ENCODE measurements at regions not wholly inside any gene's neighbourhood (a gene's known extent, or its start where the extent isn't known, plus 50 kb on each side); places are given as distances from the start of the nearest gene placed in this dataset.

DNA sequence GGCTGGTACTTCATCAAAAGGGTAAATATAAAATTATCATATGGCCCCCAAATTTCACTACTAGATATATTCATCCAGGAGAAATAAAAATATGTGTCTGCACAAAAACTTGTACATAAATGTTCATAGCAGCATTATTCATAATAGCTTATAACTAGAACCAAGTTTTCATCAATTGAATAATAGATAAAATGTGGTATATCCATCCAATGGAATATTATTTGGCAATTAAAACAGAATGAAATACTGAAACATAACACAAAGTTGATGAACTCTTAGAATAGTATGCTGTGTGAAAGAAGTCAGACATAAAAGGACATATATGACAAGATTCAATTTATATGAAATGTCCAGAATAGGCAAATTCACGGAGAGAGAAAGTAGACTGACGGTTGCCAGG is 389.3 kb upstream of the ADAMTS9 start:
- no peaks in the 10 kb centered on the region for H3K4me1 ChIP-seq (ENCODE audit: insufficient read depth, low read length)
- H3K36me3 ChIP-seq (ENCODE audit: insufficient read depth, low read length), result no peaks in the 10 kb centered on the region
- no peak overlapping the region for H3K27ac ChIP-seq (ENCODE audit: low read depth, low read length)
- no peaks in the 10 kb centered on the region for H3K9me3 ChIP-seq (ENCODE audit: low read length)
- no peak overlapping the region for H3K9ac ChIP-seq (ENCODE audit: low read length)
- no peaks in the 10 kb centered on the region for H3K27me3 ChIP-seq (ENCODE audit: control insufficient read depth in 1 of 2, insufficient read depth in 2 of 2, low read length in 2 of 2)
- no peak overlapping the region for H3K4me3 ChIP-seq (ENCODE audit: low read depth in 1 of 2, low read length in 2 of 2)

DNA sequence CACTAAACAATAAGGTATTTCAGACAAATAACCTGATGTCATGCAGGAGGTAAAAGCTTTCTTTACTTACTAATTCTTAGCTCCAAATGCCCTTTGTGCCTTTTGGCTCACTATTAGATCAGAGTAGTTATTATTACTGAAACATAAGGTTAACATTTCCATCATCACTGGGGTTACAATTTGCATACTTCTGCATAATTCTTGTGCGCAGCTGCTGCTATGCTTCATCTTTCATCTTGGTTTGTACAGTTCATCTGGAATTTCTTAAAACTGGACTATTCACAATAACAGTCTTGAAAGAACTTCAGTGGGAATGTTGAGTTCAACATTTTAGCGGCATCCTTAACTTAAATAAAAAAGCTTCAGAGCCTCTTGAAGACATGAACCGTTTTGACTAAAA is 383.2 kb upstream of the ADAMTS9 start:
- Histone ChIP-seq H3K9me3 (ENCODE audit: low read length) (no peaks in the 10 kb centered on the region), H3K4me3 (ENCODE audit: low read depth in 1 of 2, low read length in 2 of 2) (no peak overlapping the region), H3K9ac (ENCODE audit: low read length) (no peak overlapping the region), H3K4me1 (ENCODE audit: insufficient read depth, low read length) (no peaks in the 10 kb centered on the region), H3K36me3 (ENCODE audit: insufficient read depth, low read length) (no peaks in the 10 kb centered on the region), H3K27me3 (ENCODE audit: control insufficient read depth in 1 of 2, insufficient read depth in 2 of 2, low read length in 2 of 2) (no peaks in the 10 kb centered on the region), H3K27ac (ENCODE audit: low read depth, low read length) (no peak overlapping the region)

DNA sequence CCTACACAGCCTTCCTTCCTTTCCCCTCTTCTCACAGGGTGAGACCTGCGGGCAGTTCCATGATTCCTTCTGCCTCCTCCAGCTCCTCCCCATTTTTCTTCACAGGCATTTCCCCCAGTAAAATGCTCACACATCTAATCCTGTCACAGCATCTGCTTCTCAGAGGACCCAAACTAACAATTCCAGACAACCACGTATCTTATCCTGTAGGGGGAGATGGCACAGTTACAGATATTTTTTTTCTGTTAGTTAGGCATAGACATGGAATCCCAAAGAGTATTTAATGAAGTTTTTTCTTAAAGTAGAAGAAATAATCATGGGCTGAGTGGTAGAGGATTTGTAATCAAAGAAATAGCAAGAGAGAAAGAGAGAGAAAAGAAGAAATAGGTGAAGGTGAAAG is 373.1 kb upstream of the ADAMTS9 start:
- Histone ChIP-seq H3K27me3 (ENCODE audit: control insufficient read depth in 1 of 2, insufficient read depth in 2 of 2, low read length in 2 of 2) (no peaks in the 10 kb centered on the region), H3K4me3 (ENCODE audit: low read depth in 1 of 2, low read length in 2 of 2) (no peak overlapping the region), H3K36me3 (ENCODE audit: insufficient read depth, low read length) (no peaks in the 10 kb centered on the region), H3K9me3 (ENCODE audit: low read length) (no peaks in the 10 kb centered on the region), H3K9ac (ENCODE audit: low read length) (no peak overlapping the region), H3K4me1 (ENCODE audit: insufficient read depth, low read length) (no peaks in the 10 kb centered on the region), H3K27ac (ENCODE audit: low read depth, low read length) (no peak overlapping the region)

DNA sequence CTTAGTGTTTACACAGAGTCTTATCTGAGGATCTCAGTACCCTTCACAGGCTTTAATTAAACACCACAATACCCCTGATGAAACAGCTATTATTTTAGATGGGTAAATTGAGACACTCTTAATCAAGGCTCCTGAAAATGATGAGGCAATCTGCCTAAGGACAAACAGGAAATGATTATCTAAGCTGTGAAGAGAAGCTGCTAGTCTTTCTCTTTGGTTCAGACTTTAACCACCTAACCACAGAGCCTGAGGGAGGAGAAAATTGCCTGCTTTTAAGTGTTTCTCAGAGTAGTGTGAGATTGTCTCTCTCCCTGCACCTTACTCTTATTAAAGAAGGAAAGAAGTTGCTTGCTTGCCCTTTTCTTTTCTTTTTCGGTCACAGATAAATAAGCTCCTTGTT is 364.3 kb upstream of the ADAMTS9 start:
- no peaks in the 10 kb centered on the region for H3K27me3 ChIP-seq (ENCODE audit: control insufficient read depth in 1 of 2, insufficient read depth in 2 of 2, low read length in 2 of 2)
- H3K9ac ChIP-seq (ENCODE audit: low read length), result no peak overlapping the region
- no peaks in the 10 kb centered on the region for H3K9me3 ChIP-seq (ENCODE audit: low read length)
- H3K27ac ChIP-seq (ENCODE audit: low read depth, low read length), result no peak overlapping the region
- no peaks in the 10 kb centered on the region for H3K36me3 ChIP-seq (ENCODE audit: insufficient read depth, low read length)
- no peaks in the 10 kb centered on the region for H3K4me1 ChIP-seq (ENCODE audit: insufficient read depth, low read length)
- no peak overlapping the region for H3K4me3 ChIP-seq (ENCODE audit: low read depth in 1 of 2, low read length in 2 of 2)

DNA sequence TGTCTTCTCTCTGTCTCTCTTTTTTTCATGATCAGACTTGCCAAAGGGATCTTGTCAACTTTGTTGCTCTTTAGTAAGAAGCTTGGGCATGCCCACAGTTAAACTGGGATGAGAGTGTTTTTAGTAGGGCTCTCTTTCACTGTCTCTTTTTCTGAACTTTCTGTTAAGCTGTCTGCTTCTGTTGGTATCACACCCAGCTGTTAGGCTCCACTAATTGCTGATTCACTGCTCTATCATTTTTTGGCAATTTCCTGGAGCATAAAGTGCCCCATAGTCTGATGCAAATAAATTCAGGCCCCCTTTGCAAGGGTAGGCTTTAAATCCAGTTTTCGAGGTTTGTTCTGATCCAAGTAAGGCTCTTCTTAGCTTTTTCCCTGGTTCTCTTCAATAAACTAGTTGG is 360.4 kb upstream of the ADAMTS9 start:
- Histone ChIP-seq H3K36me3 (ENCODE audit: insufficient read depth, low read length) (no peaks in the 10 kb centered on the region), H3K4me3 (ENCODE audit: low read depth in 1 of 2, low read length in 2 of 2) (no peak overlapping the region), H3K27ac (ENCODE audit: low read depth, low read length) (no peak overlapping the region), H3K4me1 (ENCODE audit: insufficient read depth, low read length) (no peaks in the 10 kb centered on the region), H3K9ac (ENCODE audit: low read length) (no peak overlapping the region), H3K27me3 (ENCODE audit: control insufficient read depth in 1 of 2, insufficient read depth in 2 of 2, low read length in 2 of 2) (no peaks in the 10 kb centered on the region), H3K9me3 (ENCODE audit: low read length) (no peaks in the 10 kb centered on the region)

DNA sequence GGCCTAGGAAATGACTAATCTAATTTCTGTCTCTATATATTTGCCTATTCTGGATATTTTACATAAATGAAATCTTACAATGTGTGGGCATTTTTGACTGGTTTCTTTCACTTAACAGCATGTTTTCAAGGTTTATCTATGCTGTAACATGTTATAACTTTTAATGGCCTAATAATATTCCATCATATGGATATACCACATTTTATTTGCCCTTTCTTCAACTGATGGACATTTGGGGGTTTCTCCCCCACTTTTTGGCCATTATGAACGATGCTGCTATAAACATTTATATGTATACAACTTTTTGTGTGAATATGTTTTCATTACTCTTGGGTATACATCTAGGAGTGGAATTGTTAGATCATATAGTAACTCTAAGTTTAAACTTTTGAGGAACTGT is 357.3 kb upstream of the ADAMTS9 start:
- Histone ChIP-seq H3K27me3 (ENCODE audit: control insufficient read depth in 1 of 2, insufficient read depth in 2 of 2, low read length in 2 of 2) (no peaks in the 10 kb centered on the region), H3K36me3 (ENCODE audit: insufficient read depth, low read length) (no peaks in the 10 kb centered on the region), H3K9me3 (ENCODE audit: low read length) (no peaks in the 10 kb centered on the region), H3K27ac (ENCODE audit: low read depth, low read length) (no peak overlapping the region), H3K4me3 (ENCODE audit: low read depth in 1 of 2, low read length in 2 of 2) (no peak overlapping the region), H3K9ac (ENCODE audit: low read length) (no peak overlapping the region), H3K4me1 (ENCODE audit: insufficient read depth, low read length) (no peaks in the 10 kb centered on the region)

DNA sequence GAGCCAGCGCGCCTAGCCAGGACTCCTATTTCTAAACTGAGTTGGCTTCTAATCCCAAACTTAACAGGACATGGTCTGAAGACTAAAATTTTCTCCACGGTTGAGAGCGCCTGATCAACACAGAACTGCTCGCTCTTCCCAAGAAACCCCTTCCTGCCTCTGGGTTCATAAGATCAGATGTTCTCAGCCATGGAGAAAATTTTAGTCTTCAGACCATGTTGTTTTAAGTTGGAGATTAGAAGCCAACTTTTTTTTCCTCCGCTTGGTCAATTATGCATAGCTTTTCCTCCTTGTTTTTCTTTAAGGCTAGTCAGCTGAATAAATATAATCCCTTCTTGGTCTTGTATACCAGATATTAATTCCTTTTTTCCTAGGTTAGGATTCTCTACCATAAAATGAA is 356.6 kb upstream of the ADAMTS9 start:
- Histone ChIP-seq H3K36me3 (ENCODE audit: insufficient read depth, low read length) (no peaks in the 10 kb centered on the region), H3K27ac (ENCODE audit: low read depth, low read length) (no peak overlapping the region), H3K4me1 (ENCODE audit: insufficient read depth, low read length) (no peaks in the 10 kb centered on the region), H3K4me3 (ENCODE audit: low read depth in 1 of 2, low read length in 2 of 2) (no peak overlapping the region), H3K9me3 (ENCODE audit: low read length) (no peaks in the 10 kb centered on the region), H3K9ac (ENCODE audit: low read length) (no peak overlapping the region), H3K27me3 (ENCODE audit: control insufficient read depth in 1 of 2, insufficient read depth in 2 of 2, low read length in 2 of 2) (no peaks in the 10 kb centered on the region)

DNA sequence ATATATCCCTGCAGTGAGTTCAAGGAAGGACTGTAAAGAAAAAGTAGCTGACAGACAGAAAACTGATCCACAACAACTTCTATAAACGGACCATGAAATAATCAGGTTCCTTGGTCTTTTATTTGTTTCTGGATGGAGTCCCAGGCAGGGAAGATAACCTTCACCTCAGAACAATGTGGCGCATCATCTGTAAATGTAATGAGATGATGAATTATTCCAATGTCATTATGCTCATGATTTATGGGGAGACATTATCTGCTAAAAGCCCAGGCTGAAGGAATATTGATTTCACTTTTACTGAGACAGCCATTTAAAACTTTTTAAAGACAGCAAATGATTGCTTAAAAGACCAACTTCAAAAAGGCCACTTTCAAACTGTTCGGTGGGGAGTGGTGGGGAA is 354.9 kb upstream of the ADAMTS9 start:
- H3K4me3 ChIP-seq (ENCODE audit: low read depth in 1 of 2, low read length in 2 of 2), result no peak overlapping the region

DNA sequence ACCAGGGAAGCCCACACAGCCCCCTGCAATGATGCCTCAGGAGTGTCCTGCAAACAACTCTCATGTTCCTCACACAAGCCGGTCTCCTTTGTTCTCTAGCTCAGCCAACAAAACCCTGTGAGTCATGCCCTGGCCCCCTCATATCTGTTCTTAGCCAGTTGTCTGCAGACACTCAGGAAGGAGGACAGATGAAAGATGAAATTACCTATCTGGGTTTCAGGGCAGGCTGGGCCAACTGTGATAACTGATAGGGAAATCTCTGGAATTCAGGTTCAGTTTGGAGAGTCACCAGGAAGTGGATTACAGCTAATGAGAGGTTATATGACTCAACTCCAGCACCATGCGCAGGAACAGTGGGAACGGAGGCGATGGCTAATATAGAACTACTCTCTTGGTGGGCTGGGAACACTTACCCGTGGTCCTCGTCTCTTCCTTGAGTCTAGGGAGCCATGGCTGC is 352.0 kb upstream of the ADAMTS9 start:
- H3K9ac ChIP-seq (ENCODE audit: low read length), result no peak overlapping the region
- no peak overlapping the region for H3K27ac ChIP-seq (ENCODE audit: low read depth, low read length)
- no peaks in the 10 kb centered on the region for H3K9me3 ChIP-seq (ENCODE audit: low read length)
- H3K36me3 ChIP-seq (ENCODE audit: insufficient read depth, low read length), result no peaks in the 10 kb centered on the region
- no peak overlapping the region for H3K4me3 ChIP-seq (ENCODE audit: low read depth in 1 of 2, low read length in 2 of 2)
- no peaks in the 10 kb centered on the region for H3K4me1 ChIP-seq (ENCODE audit: insufficient read depth, low read length)
- H3K27me3 ChIP-seq (ENCODE audit: control insufficient read depth in 1 of 2, insufficient read depth in 2 of 2, low read length in 2 of 2), result no peaks in the 10 kb centered on the region

More for the DNA sequence above, 354.9 kb upstream of the ADAMTS9 start:
- H3K36me3 ChIP-seq (ENCODE audit: insufficient read depth, low read length), result no peaks in the 10 kb centered on the region
- H3K9ac ChIP-seq (ENCODE audit: low read length), result no peak overlapping the region
- H3K9me3 ChIP-seq (ENCODE audit: low read length), result no peaks in the 10 kb centered on the region
- no peaks in the 10 kb centered on the region for H3K4me1 ChIP-seq (ENCODE audit: insufficient read depth, low read length)
- no peaks in the 10 kb centered on the region for H3K27me3 ChIP-seq (ENCODE audit: control insufficient read depth in 1 of 2, insufficient read depth in 2 of 2, low read length in 2 of 2)
- H3K27ac ChIP-seq (ENCODE audit: low read depth, low read length), result no peak overlapping the region

DNA sequence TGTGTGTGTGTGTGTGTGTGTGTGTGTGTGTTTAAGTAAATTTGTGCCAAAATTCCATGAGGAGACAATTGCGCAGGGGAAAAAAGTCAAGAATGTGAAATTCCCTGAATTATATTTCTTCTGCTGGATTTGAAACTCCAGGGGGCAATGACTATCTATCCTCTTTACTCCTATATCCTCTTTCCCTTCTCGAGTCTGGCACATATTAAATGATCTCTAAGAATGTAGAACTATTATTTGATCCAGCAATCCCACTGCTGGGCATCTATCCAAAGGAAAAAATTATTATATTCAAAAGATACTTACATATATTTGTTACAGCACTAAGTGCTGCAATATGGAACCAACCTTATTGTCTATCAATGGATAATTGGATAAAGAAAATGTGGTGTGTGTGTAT is 350.1 kb upstream of the ADAMTS9 start:
- Histone ChIP-seq H3K36me3 (ENCODE audit: insufficient read depth, low read length) (no peaks in the 10 kb centered on the region), H3K9me3 (ENCODE audit: low read length) (no peaks in the 10 kb centered on the region), H3K27ac (ENCODE audit: low read depth, low read length) (no peak overlapping the region), H3K9ac (ENCODE audit: low read length) (no peak overlapping the region), H3K27me3 (ENCODE audit: control insufficient read depth in 1 of 2, insufficient read depth in 2 of 2, low read length in 2 of 2) (no peaks in the 10 kb centered on the region), H3K4me1 (ENCODE audit: insufficient read depth, low read length) (no peaks in the 10 kb centered on the region), H3K4me3 (ENCODE audit: low read depth in 1 of 2, low read length in 2 of 2) (no peak overlapping the region)

DNA sequence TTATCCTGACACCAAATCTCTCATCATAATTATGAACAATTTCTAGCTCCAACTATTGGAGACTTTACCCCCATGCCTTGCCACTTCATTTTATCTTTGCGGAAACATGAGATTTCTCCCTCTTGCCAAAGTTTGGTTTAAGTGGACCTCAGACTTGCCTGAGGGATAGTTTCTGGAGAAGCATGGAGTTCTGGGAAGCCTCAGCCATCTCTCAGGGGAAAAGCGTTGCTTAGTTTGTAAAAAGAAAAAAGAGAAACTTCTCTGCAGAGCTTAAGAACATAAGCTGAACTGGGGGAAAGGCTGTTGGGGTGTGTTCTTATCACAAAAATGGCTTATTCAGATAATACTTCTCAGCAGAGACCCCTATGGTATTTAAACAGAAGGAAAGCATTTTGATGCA is 347.4 kb upstream of the ADAMTS9 start:
- no peak overlapping the region for H3K27ac ChIP-seq (ENCODE audit: low read depth, low read length)
- H3K9me3 ChIP-seq (ENCODE audit: low read length), result no peaks in the 10 kb centered on the region
- no peaks in the 10 kb centered on the region for H3K4me1 ChIP-seq (ENCODE audit: insufficient read depth, low read length)
- no peak overlapping the region for H3K9ac ChIP-seq (ENCODE audit: low read length)
- no peaks in the 10 kb centered on the region for H3K36me3 ChIP-seq (ENCODE audit: insufficient read depth, low read length)
- H3K4me3 ChIP-seq (ENCODE audit: low read depth in 1 of 2, low read length in 2 of 2), result no peak overlapping the region
- no peaks in the 10 kb centered on the region for H3K27me3 ChIP-seq (ENCODE audit: control insufficient read depth in 1 of 2, insufficient read depth in 2 of 2, low read length in 2 of 2)

DNA sequence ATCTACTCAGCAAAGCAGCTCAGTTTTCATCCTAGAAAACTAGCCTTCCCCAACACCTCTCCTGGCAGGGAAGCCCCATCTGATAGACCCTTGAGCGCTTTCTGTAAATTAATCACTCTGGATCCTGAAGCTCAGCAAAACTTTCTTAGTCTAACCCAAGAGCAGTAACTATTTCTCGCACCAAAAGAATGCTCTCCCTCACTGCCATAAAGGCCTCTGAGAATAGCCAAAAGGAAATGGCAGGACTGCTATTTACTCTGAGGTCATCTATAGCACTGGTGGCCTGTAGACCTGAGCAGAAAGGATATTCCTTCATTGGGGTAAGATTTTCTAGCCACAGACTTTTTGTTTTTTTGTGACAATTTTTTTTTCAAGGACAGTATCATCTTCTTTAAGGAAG is 345.8 kb upstream of the ADAMTS9 start:
- Histone ChIP-seq H3K27ac (ENCODE audit: low read depth, low read length) (no peak overlapping the region), H3K9ac (ENCODE audit: low read length) (no peak overlapping the region), H3K27me3 (ENCODE audit: control insufficient read depth in 1 of 2, insufficient read depth in 2 of 2, low read length in 2 of 2) (no peaks in the 10 kb centered on the region), H3K4me3 (ENCODE audit: low read depth in 1 of 2, low read length in 2 of 2) (no peak overlapping the region), H3K9me3 (ENCODE audit: low read length) (no peaks in the 10 kb centered on the region), H3K4me1 (ENCODE audit: insufficient read depth, low read length) (no peaks in the 10 kb centered on the region), H3K36me3 (ENCODE audit: insufficient read depth, low read length) (no peaks in the 10 kb centered on the region)
